ENCODE measurements at regions not wholly inside any gene's neighbourhood (a gene's known extent, or its start where the extent isn't known, plus 50 kb on each side); places are given as distances from the start of the nearest gene placed in this dataset.
A peak's percentile ranks its signal among the peaks of the same experiment; 100 is the strongest.
"Not testable (repeated sequence)": the region's sequence is repeated elsewhere in the genome, so short reads cannot be mapped to it uniquely, and the experiment has no call there.

DNA sequence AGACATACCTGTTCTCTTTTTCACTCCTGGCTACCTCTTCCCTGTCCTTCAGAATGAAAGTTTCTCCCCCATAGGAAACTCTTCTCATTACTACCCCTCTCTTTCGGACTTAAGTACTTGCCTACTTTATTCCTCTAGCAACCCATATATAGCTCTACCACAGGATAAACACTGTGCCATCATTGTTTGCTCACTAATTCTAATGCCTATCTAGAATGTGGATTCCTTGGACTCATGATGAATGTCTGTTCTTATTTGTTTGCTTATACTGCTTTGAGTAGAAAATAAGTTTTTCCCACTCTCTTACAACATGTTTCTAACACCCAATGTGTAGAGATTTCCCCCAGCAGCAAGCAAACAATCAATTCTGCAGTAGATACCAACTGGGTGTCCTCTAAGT is 1094.9 kb downstream of the SLC6A15 start:
- no peak for DNase-seq (ENCODE audit: low read depth)

DNA sequence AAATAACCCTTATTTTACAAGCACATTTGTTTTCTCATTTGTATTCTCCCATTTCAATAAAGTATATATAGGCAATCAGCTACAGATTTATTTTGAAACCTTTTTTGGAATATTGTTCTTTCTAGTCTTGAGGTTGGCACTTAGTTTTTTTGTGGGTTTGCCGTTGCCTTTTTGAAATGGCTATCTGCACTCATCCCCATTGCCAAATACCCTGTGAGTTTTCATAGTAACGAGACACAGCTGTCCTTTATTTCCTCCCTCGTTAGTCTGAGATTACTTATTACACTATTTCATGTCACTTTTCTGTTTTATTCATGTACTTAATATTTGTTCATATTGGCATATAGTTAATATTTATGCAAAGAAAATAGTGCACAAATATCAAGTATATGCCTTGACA is 1104.0 kb downstream of the SLC6A15 start:
- DNase-seq (ENCODE audit: low read depth) = no peak

- DNase-seq (ENCODE audit: low read depth) = no peak
Observed at GRCh38 chr12:83807871-83808270, 1104.7 kb downstream of the SLC6A15 start.

DNA sequence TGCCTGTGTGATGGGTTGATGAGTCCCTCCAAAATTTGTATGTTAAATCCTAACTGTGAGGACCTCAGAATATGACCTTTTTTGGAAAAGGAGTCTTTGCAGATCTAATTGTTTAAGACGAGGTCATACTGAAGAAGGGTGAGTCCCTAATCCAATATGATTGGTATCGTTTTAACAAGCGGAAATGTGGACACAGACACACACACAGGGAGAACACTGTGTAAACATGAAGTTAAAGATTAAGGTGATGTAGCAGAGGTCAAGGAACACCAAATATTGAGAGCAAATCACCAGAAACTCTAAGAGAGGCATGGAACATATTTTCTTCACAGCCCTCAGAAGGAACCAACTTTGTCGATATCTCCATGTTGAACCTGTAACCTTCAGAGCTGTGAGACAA is 1106.7 kb downstream of the SLC6A15 start:
- DNase-seq (ENCODE audit: low read depth) = no peak

GRCh38 chr12:83805156-83805772 is 1107.3 kb downstream of the SLC6A15 start:
- no peak for DNase-seq (ENCODE audit: low read depth)

DNA sequence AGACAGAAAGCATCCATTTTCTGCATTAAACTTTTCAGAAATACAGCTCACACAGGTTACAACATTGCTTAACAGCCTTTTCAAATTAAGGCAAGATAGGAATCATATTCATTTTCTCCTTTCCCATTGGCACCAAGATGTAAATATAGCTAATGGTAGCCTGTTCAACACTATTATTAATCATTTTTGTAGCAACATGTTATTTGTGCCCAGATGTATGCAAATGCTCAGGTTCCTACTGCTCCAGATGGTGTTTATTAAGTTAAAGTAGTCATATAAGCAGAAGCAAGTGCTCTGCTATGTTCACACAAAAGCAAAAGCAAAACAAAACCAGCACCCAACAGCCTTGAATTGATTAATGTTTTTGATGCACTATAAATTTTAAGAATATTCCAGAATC is 1110.6 kb downstream of the SLC6A15 start:
- no peak for DNase-seq (ENCODE audit: low read depth)

- DNase-seq (ENCODE audit: low read depth) = no peak
Observed at GRCh38 chr12:83800022-83800421, 1112.6 kb downstream of the SLC6A15 start.

DNA sequence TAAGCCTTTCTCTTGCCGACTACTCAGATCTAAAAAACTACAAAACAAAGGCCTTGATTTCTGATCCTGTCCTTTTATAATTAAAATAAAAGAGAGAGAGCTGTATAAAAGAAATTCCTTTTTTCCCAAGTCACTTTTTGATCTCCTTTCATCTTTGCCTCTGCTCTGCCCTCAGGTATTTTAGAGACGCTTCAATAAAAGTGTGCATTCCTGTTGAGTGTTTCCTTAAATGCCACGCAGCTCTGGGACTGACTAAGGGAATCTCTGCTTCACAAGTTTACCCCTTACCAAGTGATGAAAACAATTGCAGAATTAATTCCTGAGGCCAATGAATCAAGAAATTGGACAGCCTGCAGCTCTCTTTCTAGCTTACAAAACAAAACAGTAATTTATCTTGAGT is 1109.8 kb downstream of the TMTC2 start:
- no peak for DNase-seq (ENCODE audit: low read depth)

DNA sequence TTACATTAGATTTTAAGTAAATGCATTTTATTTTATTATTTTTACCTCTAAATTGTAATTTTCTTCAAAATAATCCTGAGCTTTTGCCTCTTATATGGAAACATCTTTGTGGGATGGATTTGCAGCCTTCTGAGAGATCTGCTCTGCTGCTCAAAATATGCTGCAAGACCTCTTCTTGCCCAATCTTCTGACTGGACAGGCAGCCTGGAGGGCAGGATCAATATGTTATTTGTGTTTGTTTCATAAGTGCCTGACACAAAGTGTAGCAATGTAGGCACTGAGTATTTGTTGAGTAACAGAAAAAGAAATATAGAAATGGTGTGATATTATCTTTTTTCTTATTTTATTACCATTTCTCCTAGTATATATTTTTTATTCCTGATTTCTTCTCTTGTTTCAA is 1106.9 kb downstream of the TMTC2 start:
- DNase-seq (ENCODE audit: low read depth) = no peak

DNA sequence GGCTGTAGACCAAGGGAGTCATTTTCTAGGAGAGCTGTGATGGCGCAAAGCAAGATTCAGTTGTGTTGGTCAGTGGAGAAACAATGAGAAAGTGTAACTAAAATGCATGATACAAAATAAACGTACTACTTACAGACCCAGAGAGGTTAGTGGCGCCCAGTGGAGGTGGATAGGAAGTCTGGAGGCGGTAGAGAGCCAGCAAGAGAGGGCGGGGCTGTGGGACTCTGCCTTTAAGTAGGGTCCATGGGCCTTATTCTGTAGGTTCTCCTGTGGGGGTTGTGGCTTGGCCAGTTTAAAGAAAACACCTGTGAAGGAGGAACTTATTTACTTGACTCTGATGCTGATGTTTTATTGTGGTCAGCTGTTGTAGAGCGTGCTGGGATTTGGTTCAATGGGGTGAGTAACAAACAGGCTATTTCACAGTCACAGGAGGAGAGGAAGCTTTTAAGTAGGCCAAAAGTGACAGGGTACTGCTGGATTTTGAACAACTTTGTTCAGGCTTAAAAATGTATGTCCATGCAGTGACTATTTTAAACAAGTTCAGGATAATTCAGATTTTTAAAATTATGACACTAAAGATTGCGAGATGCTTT is 1097.7 kb downstream of the TMTC2 start:
- no peak for DNase-seq (ENCODE audit: low read depth)

GRCh38 chr12:83779526-83779925 is 1092.8 kb downstream of the TMTC2 start:
- no peak for DNase-seq (ENCODE audit: low read depth)

- no peak for DNase-seq (ENCODE audit: low read depth)
Observed at GRCh38 chr12:83769151-83769550, 1082.4 kb downstream of the TMTC2 start.

- no peak for DNase-seq (ENCODE audit: low read depth)
Observed at GRCh38 chr12:83767723-83768122, 1081.0 kb downstream of the TMTC2 start.

- DNase-seq (ENCODE audit: low read depth) = no peak
Observed at GRCh38 chr12:83763425-83763824, 1076.7 kb downstream of the TMTC2 start.

GRCh38 chr12:83759906-83760305 is 1073.2 kb downstream of the TMTC2 start:
- no peak for DNase-seq (ENCODE audit: low read depth)

GRCh38 chr12:83758888-83759631 is 1072.4 kb downstream of the TMTC2 start:
- DNase-seq (ENCODE audit: low read depth) = no peak

DNA sequence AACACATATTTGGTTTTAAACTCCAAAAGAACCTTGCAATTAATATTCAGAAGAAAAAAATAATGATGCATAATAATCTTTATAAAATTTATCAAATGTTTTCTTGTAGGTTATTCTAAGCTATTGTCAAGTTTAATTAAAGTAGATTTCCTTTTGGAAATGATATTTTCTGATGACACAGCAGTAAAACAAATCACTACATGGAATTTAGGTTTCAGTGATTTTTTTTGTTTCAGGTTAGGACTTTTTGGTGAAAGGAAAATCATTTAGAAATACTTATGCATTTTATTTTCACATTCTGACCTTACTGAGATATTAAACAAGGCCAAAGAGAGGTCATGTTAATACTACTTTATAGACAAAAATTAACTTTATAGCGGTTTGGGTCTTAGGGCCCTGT is 1067.2 kb downstream of the TMTC2 start:
- DNase-seq (ENCODE audit: low read depth) = no peak

DNA sequence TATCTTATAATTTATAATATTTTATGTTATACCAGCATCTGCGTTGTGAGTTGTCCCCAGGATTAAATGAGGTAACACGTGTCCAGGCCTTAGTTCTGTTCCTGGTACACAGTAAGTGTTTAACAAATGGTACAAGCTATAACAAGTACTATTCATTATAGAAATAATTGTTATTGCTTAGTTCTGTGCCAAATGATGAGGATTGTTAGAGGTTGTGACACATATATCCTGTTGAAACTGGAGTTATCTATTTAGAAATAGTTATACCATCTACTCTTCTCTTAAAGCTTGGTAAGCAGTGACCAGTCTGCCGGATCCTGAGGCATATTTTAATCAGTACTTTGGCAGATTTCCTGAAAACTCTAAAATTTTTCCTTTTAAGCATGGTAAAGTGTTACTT is 1066.5 kb downstream of the TMTC2 start:
- no peak for DNase-seq (ENCODE audit: low read depth)

DNA sequence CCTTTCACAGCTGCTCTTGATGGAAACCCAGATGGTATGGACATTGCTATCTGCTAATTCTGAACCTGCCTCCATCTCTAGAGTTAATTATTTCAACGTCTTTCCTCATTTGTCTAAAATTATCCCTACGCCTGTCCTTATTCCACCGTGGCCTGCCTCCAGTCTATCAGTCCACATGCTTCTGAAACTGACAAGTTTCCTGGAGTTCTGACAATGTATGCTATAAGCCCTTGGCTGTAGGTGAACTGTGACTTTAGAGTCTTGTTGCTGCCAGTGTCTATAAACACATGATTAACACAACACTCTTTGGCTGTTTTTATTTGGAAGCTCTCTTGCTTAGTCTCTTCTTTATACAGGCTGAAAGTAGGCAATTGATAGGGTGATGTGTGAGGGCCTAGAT is 1052.9 kb downstream of the TMTC2 start:
- no peak for DNase-seq (ENCODE audit: low read depth)

DNA sequence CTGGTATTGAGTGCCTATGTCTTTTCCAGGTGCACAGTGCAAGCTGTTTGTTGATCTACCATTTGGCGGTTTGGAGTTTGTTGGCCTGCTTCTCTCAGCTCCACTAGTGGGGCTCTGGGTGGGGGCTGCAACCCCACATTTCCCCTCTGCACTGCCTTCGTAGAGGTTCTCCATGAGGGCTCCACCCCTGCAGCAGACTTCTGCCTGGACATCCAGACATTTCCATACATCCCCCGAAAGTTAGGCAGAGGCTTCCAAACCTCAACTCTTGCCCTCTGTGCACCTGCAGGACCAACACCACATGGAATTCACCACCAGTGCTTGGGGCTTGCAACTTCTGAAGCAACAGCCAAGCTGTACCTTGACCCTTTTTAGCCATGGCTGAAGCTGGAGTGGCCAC is 1024.1 kb downstream of the TMTC2 start:
- DNase-seq (ENCODE audit: low read depth) = no peak

- DNase-seq (ENCODE audit: low read depth) = no peak
Observed at GRCh38 chr12:83709899-83710298, 1023.2 kb downstream of the TMTC2 start.

DNA sequence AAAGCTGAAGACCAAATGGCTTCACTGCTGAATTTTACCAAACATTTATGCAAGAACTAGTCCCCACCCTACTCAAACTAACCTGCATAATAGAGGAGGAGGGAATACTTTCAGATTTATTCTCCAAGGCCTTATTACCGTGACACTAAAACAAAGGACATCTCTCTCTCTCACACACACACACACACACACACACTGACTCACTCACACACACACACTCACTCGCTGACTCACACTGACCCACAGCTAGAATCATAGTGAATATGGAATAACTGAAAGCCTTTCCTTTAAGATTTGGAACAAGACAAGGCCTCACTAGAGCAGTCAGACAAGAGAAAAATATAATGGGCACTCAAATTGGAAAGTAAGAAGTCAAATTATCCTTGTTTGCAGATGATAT is 1014.1 kb downstream of the TMTC2 start:
- peak; percentile 2 for DNase-seq (ENCODE audit: low read depth)

- not testable (repeated sequence) for DNase-seq (ENCODE audit: low read depth)
Observed at GRCh38 chr12:83696311-83696710, 1009.6 kb downstream of the TMTC2 start.

DNA sequence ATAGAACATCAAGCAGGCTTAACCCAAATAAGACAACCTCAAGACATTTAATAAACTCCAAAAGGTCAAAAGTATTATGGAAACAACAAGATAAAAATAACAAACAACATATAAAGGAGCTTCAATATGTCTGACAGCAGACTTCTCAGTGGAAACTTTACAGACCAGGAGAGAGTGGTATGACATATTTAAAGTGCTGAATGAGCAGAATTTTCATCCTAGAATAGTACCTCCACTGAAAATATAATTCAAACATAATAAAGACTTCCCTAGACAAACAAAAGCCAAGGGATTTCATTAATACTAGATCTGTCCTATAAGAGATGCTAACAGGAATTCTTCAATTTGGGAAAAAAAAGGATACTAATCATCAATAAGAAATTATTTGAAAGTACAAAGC is 1005.0 kb downstream of the TMTC2 start:
- DNase-seq (ENCODE audit: low read depth) = no peak

All from GM04504 (cell line).